ENCODE measurements at regions not wholly inside any gene's neighbourhood (a gene's known extent, or its start where the extent isn't known, plus 50 kb on each side); places are given as distances from the start of the nearest gene placed in this dataset.
A peak's percentile ranks its signal among the peaks of the same experiment; 100 is the strongest.

GRCh38 chr10:78750418-78750817 is 318.3 kb upstream of the ZMIZ1 start:
- DNase-seq = no peak

DNA sequence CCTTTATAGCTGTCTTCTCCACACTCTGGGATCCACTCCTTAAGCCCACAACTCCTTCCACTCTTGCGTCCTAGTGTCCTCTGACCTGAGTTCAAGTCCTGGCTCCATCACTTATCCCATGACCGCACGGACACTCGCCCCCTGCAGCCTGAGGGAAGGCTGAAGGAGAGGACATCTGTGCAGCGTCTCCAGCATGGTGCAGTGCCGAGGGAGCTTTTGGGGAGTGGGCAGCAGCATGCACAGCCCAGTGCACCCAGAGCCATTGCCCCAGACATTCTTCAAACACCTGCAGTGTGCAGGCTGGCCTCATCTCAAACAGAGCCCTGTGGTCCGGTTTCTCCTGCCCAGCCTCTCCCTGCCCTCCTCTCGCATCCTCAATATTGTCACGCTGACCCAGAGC is 317.1 kb upstream of the ZMIZ1 start:
- no peak for DNase-seq

- DNase-seq = no peak
Measured at GRCh38 chr10:78752221-78752620, 316.5 kb upstream of the ZMIZ1 start.

DNA sequence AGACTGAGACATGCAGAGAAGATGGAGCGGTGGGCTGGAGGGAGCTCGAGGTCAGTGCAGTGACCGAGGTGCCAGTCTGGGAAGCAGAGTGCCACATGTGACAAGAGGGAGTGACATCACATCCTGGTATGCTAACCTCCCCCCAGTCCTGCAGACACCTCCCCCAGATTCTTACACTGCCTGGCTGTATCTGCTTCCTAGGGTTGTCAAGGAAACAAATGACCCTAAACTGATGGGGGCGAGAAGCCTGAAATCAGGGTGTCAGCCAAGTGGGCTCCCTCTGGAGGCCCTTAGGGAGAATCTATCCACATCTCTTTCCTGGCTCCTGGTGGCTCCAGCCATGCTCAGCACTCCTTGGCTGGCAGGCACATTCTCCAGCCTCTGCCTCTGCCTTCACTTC is 316.1 kb upstream of the ZMIZ1 start:
- DNase-seq = no peak

DNA sequence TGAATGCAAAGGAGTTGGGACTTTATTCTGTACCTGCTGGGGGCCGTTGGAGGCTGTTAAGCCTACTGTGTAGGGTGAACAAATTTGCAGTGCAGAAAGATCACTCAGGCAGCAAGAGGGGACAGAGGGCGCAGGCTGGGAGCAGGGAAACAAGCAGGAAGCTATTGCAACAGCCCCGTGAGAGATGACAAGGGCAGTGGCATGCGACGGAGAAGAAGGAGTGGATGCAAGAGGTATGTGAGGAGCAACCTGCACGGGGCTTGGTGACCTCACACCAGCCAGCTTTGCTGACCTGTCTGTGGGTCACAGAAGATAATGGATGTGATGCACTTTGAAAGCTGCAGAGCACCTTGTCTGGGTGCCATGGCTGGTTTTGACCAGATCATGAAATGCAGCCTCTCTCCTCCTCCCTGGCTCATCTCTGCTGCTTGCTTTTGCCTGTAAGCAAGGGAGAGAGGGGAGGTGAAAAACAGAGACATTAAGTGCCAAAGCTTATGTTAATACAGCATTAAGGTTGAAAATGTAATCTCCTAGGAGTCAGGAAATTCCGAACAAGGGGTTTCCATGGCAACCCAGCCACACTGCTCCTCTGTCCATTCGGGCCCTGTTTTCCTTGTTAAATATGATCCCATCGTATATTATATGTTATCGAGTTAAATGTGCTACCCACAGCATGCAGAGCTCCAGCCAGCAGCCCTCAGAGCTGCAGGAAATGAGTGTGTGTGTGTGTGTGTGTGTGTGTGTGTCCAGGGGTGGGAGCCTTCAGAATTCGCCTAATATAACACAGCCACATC is 314.3 kb upstream of the ZMIZ1 start:
- peak; percentile 88 for DNase-seq

GRCh38 chr10:78755063-78755701 is 313.6 kb upstream of the ZMIZ1 start:
- peak; percentile 53 for DNase-seq

- DNase-seq = no peak
Measured at GRCh38 chr10:78755877-78756455, 312.8 kb upstream of the ZMIZ1 start.

GRCh38 chr10:78756604-78757343 is 312.0 kb upstream of the ZMIZ1 start:
- DNase-seq = peak; percentile 72

DNA sequence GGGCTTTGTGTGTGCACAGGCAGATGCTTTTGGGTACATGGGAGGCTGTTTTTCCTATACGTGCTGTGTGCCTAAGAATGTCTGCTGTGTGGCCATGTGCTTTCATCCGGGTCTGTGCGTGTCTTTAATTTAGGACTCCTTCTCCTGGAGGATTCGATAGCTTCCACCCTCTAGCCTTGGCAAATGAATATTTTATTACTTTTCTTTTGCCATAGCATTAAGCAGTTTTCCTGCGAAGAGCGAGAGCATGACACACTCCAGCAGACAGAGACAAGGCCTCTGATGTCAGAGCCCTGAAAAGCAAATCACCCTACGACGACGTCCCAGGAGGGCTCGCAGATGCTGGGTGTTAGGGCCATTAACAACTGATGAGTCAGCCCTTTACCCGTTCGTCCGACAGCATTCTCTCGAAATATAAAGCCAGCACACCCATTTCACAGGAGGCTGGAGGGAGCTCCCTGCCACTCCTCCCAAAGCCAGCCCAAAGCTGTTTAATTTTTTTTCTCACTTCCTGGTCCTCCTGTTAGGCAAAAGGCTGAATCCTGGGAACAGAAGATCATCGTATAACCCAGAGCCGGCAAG is 311.3 kb upstream of the ZMIZ1 start:
- no peak for DNase-seq

GRCh38 chr10:78758176-78758575 is 310.6 kb upstream of the ZMIZ1 start:
- no peak for DNase-seq

DNA sequence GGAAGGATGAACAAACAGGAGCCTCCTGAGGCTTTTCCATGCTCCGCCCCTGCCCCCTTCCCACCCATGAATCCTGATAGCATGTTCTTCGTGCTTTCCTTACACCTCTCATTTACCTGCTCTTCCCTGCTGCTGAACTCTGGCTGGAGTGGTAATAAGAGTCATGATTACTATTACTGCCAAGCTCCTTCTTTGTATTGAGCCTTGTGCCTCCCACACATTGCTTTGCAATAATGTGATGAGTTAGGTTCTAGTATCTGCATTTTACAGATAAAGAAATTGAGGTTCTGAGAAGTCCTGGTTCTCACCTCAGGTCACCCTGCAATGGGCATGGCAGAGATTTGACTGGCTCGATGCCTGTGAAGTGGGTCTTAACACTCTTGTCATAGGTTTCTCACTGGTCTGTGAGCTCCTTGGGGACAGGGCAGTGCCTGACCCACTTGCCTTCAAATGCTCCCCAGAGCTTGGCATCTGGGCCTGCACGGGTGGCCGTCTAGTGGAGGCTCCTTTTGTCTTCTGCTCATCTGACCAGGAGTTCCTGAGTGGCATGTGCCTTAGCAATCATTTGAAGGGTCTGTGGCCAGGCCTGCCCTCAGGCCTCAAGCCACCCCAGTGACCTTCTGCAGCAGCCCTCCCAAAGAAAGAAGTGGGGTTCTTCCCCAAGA is 309.2 kb upstream of the ZMIZ1 start:
- no peak for DNase-seq

DNA sequence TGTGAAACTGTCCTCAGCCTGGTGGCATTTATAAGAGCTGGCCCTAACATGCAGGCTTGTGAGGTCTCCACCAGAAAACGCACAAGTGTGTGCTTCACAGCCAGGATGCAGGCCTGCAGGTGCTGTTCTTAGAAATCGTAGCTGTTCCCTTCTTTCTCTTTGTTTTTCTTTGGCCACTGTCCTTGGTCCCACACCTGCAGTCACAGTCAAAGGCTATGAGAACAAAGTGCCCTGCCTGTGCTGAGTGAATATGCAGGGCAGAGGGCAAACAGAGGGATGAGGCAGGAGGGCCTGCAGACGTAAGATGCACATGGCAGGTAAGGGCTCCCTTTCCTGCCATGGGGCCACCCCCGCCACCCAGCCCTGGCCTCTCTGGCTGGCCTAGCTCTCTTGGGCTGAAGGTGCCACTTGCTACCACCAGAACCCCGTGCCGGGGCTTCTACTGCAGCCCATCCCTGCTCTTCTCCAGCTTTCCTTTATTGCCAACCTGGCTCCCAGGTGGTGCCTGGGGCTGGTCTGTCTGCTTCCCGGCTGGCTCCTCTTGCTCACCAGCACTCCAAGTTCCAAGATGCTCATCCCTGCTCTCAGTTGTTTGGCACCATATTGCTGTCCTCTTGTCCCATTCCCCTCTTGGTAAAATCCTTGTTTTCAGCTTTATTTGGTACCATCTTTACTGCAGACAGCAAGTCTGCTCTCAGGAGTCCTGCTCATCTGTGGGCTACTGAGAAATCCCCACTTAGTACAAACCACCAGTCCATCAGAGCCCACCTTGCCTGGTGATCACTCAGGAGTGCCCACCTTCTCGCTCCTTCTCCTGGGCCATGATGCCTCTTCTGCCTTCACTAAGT is 308.1 kb upstream of the ZMIZ1 start:
- no peak for DNase-seq

DNA sequence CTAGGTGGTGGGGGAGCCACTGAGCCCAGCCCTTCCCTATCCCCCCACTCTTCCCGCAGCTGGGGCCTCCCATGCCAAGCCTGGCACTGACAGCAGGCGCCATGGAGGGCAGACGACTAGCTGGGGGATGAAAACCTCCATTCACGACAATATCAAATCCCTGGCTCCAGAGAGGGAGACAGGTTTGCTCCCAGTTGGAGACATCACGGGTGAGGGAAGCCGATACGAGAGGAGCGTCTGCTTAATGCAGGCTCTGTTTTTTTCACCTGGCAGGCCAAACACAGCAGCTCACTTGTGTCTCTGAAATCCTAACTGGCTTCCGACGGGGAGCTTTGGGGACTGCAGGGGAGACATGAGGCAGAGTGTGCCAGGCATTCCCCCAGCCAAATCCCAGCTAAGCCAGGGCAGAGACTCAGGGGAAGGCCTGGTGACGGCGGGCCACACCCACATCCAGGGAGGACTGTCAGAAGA is 307.4 kb upstream of the ZMIZ1 start:
- no peak for DNase-seq

GRCh38 chr10:78762086-78762630 is 306.6 kb upstream of the ZMIZ1 start:
- DNase-seq = no peak

- no peak for DNase-seq
Measured at GRCh38 chr10:78763234-78763633, 305.5 kb upstream of the ZMIZ1 start.

DNA sequence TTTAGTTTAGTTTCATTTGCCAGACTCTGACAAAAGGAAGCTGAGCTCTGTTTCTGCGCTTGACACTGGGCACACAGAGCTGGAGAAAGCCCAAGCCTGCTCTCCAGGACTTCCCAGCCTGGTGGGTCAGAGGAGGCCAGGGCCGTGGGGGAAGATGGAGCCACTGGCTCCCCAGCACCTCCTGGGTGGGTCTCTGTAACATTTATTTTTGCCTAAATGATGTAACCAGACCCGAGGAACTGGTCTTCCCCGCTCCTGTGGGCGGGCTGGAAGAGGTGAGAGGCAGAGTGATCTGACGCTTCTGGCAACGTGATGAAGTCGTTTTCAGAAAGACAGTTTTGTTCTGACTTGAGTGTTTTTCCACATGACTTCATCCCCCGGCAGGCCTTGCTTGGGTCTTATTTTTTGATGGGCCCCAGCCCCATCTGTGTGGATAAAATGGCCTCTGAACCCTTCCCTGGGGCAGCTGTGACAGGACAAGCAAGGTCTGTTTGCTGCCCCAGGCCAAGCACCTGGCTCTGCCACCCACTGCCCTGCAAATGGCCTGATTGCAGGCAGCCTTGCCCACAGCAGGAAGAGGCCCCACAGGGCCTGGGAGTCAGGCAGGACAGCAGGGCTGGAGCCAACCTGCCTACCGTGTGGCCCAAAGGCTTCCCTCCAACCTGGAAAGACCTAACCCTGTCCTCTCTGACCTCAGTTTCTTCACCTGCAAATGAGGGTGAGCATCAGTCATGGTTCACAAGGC is 304.9 kb upstream of the ZMIZ1 start:
- DNase-seq = peak; percentile 89

- peak; percentile 31 for DNase-seq
Measured at GRCh38 chr10:78764436-78764835, 304.3 kb upstream of the ZMIZ1 start.

- peak; percentile 21 for DNase-seq
Measured at GRCh38 chr10:78764846-78765430, 303.8 kb upstream of the ZMIZ1 start.

- no peak for DNase-seq
Measured at GRCh38 chr10:78765726-78766335, 302.9 kb upstream of the ZMIZ1 start.

Data from left hindlimb (tissue), 1 donor.